Epidermal melanocyte (primary cell): ENCODE measurements at regions not wholly inside any gene's neighbourhood (a gene's known extent, or its start where the extent isn't known, plus 50 kb on each side); places are given as distances from the start of the nearest gene placed in this dataset.
A peak's percentile ranks its signal among the peaks of the same experiment; 100 is the strongest.

Experiments used
- DNase-seq: peaks from one replicate; pipeline ENCODE4 v3.0.0; 2011; ENCODE audit warnings: low spot score; ENCODE audit not compliant: insufficient read length

- no peak for DNase-seq
Observed at GRCh38 chr10:75347186-75347585, 54.4 kb downstream of the ZNF503 start.

GRCh38 chr10:75345738-75346137 is 55.8 kb downstream of the ZNF503 start:
- DNase-seq, result no peak

GRCh38 chr10:75344170-75344569 is 57.4 kb downstream of the ZNF503 start:
- no peak for DNase-seq

- no peak for DNase-seq
Observed at GRCh38 chr10:75342397-75342796, 59.2 kb downstream of the ZNF503 start.

GRCh38 chr10:75335983-75336382 is 65.6 kb downstream of the ZNF503 start:
- no peak for DNase-seq

- peak; percentile 23 for DNase-seq
Observed at GRCh38 chr10:75335191-75335590, 66.4 kb downstream of the ZNF503 start.

- DNase-seq, result no peak
Observed at GRCh38 chr10:75334720-75335119, 66.8 kb downstream of the ZNF503 start.

GRCh38 chr10:75332081-75332480 is 69.5 kb downstream of the ZNF503 start:
- DNase-seq, result no peak

- no peak for DNase-seq
Observed at GRCh38 chr10:75331081-75331480, 70.5 kb downstream of the ZNF503 start.

GRCh38 chr10:75329190-75329745 is 72.3 kb downstream of the ZNF503 start:
- no peak for DNase-seq

- no peak for DNase-seq
Observed at GRCh38 chr10:75326306-75326705, 75.3 kb downstream of the ZNF503 start.

GRCh38 chr10:75319274-75319673 is 82.3 kb downstream of the ZNF503 start:
- DNase-seq, result no peak

- no peak for DNase-seq
Observed at GRCh38 chr10:75314570-75314969, 78.8 kb upstream of the COMTD1 start.

GRCh38 chr10:75312440-75312839 is 76.7 kb upstream of the COMTD1 start:
- DNase-seq, result no peak

GRCh38 chr10:75305675-75306074 is 69.9 kb upstream of the COMTD1 start:
- no peak for DNase-seq

- no peak for DNase-seq
Observed at GRCh38 chr10:75304741-75305390, 69.1 kb upstream of the COMTD1 start.

GRCh38 chr10:75304313-75304712 is 68.6 kb upstream of the COMTD1 start:
- no peak for DNase-seq

- DNase-seq, result no peak
Observed at GRCh38 chr10:75303045-75303777, 67.5 kb upstream of the COMTD1 start.

- no peak for DNase-seq
Observed at GRCh38 chr10:75302029-75302428, 66.3 kb upstream of the COMTD1 start.

GRCh38 chr10:75297021-75297599 is 61.4 kb upstream of the COMTD1 start:
- DNase-seq, result no peak

GRCh38 chr10:75295868-75296441 is 60.2 kb upstream of the COMTD1 start:
- no peak for DNase-seq
